COR-L47 (cell line): ENCODE measurements at regions not wholly inside any gene's neighbourhood (a gene's known extent, or its start where the extent isn't known, plus 50 kb on each side); places are given as distances from the start of the nearest gene placed in this dataset.

Experiments
- DNase-seq: peaks from one replicate; lab custom pipeline; 2025; lab: John Stamatoyannopoulos, UW

DNA sequence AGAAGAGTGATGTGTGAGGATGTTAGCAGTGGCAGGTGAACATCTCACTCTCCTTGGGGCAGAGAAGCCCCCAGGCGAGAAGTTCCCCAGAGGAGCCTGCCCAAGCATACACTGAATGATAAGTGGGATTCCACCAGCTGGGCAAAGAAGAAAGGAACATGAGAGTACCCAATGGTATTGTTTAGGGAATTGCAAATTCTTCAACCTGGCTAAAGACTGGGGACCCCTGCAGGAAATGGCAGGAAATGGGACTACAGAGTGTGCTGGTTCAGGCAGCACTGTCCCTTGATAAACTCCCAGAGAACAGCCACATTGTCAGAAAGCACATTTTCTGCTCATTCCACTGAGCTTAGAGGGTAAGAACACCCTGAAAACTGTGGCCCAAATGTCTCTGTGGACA lies 121.3 kb downstream of the RPS29 start:
- DNase-seq = no peak

DNA sequence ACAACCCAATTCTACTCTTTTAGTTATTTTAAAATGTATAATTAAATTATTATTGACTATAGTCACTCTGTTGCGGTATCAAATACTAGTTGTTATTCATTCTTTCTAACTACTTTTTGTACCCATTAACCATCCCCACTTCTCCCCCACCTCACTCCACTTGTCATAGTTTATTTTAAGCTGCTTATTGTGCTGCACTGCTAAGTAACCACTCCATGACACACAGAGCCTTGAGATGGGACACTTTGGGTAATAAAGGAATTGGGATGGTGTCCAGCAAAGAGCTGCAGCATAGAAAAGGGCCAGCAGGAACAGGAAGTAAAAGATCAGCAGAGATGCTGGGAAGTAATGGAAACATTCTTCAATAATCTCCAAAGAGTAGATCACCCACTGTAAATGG lies 123.0 kb downstream of the RPS29 start:
- no peak for DNase-seq

DNA sequence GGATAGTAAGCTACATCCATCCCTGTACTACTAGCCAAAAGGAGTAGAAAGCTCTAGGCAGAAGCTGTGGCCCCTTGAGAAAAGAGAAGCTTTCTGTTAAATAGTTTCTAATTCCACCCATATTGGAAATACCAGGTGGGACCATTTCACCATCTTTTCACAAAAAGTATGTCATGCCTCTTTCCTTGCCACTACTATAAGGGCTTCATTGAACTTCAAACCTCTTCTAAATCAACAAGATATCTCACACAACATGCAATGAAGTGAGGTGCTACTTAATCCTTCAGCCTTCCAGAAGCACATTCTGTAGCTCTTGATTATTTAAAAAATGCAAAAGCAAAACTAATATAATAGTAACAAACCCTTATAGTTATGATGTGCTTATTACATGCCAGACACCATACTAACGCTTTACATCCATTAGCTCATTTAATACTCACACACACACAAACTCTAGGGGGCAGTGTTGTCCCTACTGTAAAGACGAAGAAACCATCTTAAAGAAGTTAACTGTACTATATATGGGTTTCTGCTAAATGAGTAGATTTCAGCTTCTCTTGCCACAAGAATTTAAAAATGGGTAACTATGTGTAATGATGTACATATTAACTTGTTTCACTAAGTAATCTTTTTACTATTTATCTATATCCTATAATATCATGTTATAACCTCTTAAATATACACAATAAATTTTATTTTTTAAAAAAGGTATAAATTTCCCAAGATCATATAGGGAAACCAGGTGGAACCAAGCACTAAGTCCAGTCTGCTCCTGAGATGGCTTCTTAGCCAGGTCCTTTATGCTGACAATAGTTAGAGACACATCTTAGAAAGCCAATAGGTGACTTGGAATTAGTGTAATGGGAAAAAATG lies 124.4 kb downstream of the RPS29 start:
- peak; percentile 57 for DNase-seq

DNA sequence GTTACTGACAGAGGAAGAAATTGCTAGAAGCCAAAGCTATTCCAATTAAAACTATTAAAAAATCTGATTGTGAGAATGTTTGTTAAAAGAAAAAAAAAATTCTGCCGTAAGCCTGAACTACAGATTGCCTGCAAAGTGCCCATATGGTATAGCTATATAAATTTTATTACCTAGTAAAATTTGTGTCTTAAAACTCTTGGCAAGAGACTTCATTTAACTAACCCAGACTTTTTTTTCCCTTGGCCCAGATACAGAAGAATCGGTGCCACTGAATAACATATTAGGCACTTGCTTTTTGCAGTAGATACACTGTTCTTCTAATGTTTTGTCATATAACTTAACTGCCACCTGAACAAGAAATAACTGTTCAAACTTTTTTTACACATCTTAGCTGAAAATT lies 125.5 kb downstream of the RPS29 start:
- DNase-seq = no peak

DNA sequence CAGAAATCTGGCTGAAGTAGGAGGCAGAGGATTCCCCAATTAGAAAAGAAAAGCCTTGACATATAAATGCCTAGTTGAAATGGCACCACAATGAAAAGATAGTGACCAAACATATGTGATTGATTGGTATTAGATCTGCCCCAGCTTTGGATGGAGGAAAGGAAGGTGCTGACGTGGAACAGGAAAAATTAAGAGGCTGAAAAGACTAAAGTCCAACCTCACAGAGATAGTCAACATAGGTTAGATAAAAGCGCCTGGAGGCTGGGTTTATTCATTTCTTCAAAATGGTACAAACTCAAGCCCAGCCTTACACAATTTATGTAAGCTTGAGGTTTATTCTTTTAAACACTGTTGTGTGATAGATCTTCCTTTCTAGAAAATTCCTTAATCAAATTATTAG lies 129.6 kb downstream of the RPS29 start:
- DNase-seq = no peak

DNA sequence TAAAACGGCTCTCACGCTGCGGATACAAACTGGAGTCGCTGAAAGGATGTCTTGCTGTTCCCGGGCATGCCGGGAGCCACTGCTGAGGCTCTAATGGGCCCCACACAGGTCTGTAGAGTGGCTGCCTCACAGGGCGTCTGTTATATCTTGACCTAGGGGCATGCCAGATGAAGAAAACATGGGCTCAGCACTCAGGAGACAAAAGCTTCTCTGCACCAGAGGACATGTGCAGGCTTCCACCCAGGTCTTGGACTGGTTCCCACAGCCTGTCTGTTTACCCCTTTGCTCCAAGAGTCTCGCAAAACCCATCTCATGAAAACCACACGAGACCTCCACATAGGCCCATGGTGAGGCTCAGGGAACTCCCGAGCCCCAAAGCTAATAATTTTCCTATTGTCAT lies 134.2 kb downstream of the RPS29 start:
- DNase-seq = no peak

DNA sequence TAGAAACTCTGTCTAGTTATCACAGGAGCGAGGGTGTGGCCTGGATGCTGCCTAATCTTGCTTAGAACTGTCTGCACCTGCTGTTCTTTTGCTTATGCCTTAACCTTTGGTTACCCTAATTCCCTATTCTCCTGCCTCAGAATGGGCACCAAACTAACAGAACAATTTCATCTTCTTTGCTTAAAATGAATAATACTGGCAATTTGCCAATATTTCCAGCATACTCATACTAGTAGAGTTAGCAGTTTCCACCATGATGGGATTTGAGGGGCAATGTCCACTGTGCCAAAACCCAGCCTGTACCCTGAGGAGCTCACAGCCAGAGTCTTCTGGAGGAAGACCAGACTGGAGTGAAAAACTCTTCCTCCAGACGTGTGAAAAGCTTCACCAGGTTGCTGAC lies 136.4 kb downstream of the RPS29 start:
- DNase-seq = no peak

DNA sequence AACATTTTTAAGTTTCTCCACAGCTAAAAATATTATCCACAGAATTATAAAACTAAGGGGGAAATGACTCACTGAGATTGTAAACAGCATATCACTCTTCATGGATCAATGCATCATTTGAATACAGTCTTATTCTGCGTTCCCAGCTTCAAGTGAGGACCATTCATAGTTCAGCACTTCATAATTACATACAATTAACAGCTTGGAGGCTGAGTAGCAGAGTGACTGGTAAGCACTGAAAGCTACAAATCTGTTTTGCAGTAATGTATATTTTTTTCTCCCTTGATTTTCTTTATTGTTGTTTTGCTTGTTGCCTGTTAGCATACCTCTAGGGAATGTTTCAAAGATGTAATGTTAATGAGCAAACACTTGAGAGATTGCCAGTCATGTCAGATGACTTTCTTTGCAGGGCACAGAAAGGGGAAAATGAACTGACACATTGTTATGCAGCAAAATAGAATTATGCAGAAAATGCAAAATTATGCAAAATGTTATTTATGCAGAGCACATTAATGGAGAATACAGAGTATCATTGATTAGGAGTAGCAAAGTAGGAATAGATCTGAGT lies 138.6 kb downstream of the RPS29 start:
- no peak for DNase-seq

DNA sequence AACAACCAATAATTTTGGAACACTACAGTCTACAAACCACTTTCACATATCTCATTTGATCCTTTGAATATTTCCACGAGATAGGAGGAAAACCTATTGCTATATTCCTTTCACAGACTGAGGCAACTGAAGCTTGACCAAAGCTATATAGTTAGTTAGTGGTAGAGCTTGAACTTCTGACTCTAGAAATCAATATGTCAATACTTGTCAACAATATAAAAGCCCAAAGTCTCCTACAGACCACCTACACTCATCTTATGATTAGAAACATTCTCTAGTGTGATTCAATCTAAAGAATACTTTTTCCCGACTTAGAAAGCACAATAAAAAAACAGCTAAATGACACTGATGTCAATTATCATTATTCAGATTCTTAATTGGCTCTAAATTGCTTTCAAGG lies 139.4 kb downstream of the RPS29 start:
- DNase-seq = no peak

DNA sequence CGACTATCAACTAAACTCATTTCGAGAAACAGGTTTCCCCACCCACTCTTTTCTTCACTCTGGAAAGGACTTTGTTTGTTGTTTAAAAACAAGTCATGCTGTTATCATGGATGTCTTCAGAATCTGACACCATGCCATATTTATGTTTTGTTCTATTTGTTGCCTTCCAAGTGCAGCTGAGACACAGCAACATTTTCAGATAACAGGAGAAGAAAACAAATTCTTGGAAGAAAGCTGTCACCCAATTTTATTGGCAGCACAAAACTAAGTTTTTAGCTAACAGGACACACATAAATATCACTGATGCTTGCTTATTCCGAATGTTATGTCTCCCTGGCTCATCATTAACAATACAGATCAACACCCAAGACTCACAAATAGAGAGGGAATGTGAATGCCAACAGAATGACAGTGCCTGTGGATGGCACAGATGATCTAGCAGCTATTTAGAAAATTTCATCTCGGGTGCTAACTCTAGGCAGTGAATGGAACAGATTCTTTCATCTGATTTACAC lies 147.9 kb downstream of the RPS29 start:
- DNase-seq = no peak

DNA sequence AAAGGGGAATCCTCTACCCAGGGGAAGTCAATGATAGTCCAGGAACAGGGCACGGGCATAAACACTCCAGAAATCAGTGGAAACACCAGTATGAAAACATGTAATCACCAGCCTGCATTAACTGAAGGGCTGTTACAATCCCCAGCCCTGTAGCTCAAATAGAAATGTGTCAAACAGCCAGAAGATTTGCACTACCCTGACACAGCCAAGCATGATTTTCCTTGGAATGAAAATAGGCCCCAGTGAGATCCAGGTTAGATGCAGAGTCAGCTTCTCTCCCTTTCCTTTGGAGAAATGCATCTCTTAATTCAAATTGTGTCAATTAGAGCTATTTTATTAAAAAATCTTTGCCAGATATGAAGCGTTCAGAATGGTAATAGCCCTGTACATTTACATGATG lies 158.1 kb downstream of the RPS29 start:
- DNase-seq = no peak

DNA sequence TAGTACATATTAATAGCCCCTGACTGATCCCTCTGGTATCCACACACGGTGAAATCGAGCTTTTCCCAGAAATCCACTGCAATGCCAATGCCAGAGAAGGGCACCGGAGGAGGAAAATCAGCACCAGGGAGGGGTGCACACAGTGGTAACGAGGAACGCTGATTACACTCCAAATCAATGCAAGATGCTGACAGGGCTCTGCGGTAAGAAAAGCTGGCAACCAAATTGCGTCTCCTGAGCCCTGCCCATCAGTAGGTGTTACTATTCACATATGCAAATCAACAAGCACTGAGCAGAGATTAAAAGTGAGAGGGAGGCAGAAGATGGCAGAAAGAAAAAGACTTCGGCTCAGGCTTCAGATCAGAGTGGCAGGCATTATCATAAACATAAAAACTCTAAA lies 159.1 kb downstream of the RPS29 start:
- no peak for DNase-seq

DNA sequence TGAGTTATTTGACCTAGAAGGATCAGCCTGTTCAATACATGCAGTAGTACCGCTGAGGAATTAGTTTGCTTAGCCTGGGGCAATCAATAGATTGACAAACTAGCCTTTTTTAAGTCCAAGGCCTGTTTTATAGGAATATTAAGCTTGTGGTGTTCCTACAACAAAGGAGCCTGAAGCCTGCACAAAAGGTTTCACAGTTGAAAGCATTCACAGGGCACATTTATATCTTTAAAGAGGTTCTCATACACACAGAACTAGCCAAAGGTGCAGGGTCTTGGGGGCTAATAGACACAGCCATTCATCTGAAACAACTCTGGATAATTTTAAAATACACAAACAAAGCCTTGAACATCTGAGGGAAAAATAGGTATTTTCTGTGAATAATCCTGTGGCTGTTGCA lies 160.3 kb downstream of the RPS29 start:
- DNase-seq = no peak

DNA sequence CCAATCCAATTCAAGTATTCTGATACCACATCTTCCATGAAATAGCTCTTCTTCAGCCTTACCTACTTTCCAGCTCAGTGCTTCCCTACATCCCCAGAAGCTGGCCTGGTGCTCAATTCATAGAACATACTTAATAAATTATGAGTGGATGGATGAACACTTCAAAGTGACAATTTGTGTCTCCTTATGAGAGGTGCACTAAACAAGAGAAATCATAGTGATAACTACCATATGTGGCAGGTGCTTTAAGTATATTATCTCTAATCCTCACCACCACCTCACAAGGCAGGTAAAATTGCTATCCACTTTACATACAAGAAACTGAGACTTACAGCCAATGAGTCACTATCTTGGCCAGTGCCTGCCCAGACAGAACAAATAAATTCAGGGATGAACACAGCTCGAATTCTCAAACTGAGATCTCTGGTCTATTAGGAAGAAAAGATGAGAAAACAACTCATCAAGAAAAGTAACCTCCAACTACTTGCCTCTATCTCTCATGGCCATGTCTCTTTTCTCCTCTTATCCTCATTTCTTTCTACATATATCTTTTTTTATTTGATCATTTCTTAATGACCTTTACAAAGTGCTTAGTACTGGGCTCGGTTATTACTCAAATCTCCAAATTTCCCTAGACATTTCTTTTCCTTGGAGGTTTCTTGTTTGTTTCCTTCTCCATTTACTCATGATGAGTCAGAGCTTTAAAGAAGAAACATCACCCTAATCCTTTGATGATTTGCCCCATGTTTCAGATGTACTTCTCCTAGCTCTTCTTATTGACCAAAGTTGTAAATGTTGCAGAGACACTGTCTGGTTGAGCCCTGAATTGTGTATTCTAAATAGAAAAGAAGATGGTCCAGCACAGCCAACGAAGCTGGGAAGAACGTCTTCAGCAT lies 161.5 kb downstream of the RPS29 start:
- no peak for DNase-seq

DNA sequence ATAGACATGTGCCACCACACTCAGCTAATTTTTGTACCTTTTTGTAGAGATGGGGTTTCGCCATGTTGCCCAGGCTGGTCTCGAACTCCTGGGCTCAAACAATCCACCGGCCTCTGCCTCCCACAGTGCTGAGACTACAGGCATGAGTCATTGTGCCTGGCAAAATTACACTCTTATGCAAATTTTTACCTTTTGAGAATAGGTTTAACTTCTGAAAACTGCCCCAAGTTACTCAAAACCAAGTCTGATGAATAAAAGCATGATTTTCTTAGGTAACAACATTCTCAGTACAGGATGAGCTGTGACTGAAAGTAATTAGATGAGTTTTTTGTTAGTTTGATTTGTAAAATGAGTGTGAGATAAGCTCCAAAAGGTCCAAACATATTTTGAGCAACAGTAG lies 166.0 kb downstream of the RPS29 start:
- no peak for DNase-seq

DNA sequence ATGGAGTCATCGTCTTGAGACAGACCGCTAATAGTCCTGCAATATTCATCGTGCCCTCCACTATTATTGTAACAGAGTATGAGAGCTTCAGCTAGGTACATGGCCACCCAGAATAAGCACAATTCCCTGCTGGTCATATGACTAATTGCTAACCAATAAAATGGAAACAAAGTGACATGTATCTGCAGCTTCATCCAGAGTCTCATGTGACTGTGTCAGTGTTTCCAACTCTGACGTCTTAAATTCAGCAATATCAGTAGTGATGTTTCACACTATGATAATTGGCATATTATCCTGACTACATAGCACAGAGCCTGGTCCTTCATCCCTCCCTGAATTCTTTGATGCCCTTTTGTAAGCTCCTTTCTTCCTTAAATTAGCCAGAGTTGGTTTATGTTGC lies 167.4 kb downstream of the RPS29 start:
- no peak for DNase-seq

DNA sequence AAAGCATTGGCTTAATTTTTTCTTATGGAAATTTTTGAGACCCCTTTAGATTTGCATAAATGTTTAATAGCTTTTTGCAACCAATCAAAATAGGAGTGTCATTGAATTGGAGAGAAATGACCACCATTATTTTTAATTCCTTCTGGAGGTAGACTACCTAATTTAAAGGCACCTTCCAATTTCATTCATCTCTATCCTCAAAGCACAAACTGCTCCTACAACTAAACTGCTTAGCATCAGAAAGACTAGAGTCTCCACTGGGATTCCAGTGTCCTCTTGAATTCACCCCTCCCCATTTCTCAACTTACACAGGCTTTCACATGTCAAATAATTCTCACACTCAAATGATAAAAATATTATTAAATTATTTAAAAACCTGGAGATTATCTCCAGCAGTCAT lies 168.4 kb downstream of the RPS29 start:
- no peak for DNase-seq

DNA sequence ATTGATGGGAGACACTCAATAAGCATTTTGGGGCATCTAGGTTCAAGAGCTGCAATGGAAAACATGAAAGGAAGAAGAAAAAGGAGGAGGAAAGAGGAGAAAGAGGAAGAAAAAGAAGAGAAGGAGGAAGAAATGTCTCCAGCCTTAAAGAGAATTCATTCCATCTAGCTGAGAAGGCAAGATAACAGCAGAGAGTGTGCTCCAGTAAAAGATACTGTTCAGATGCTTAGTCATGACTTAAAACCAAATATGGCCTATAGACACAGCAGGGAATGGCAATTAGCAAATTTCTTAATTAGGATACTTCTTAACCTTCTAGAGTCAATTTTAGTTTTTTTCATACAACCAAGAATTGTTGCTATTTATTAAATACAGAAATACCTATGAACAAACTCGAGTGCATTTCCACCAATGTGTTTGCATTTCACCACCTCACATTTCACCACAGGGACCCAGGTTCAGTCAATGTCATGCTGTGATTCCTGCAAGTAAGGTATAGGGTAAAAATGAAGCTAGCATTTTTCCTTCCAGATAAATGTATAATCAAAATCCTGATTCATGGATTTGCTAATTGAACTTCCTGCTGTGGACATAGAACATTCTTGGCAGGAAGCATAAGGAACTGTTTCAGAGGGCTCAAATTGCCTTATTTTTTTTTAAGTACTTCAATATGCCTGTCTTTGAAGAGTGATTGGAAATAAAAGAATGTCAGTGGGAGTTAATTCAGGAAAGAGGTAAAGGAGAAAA lies 177.8 kb downstream of the RPS29 start:
- no peak for DNase-seq

DNA sequence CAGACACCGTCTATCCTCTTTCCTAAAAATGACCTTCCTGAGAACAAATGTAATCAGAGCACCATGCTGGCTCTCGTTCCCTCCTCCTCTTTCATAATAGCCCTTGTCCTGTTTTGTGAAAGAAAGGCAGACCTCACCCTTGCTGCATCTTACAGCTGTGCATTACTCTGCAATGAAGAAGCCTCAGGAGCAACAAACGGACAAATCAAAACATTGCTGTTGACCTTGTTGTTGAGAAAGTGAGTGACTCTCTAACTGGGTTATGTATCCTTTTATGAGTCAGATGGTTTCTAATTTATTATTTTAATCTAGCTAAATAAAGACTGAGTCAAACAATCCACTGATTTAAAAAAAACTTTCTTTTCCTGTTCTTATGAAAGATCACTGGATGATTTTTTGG lies 180.9 kb downstream of the RPS29 start:
- DNase-seq = no peak

DNA sequence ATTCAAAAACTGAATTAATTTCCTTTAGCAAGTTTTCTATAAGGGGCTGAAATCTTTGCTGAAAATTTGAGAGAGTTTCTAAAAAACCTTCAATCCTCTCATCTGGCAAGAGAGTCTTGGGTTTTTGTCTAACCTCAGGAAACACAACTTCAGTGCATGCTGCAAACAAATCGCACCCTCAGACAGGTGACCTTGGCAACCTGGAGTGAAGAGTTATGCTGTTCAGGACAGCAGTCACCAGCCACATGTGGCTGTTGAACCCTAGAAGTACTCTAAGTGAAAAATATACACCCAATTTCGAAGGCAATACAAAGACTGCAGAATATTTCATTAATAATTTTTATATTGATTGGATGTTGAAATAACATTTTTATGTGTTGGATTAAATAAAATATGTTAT lies 184.8 kb downstream of the RPS29 start:
- no peak for DNase-seq

DNA sequence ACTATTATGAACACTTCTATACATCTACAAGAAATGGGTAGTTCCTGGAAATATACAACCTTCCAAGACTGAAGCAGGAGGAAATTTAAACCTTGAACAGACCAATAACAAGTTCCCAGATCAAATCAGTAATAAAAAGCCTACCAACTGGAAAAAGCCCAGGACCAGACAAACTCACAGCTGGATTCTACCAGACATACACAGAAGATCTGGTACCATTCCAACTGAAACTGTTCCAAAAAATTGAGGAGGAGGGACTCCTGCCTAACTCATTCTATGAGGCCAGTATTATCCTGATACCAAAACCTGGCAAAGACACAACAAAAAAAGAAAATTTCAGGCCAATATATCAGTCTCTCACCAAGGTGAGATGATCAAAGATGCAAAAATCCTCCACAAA lies 189.4 kb downstream of the RPS29 start:
- no peak for DNase-seq

DNA sequence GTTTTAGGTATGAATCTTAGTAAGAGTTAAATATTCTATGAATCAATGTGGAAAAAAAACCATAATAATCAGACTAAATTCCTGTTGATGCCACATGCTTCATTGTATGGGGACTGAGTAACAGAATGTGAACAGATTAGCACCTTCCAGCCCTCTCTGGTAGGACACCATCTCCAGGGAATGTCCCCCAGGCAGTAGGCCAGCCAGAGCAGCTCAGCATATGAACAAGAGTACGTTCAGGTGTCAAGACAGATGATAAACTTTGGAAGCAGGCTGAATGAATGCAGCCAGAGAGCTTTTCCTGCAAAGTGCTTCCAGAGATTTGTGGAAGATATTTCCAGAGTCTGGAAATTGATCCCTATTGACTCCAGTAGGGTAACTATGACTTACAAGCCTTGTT lies 204.4 kb downstream of the RPS29 start:
- DNase-seq = no peak
